NCI-H510A (cell line): ENCODE measurements at regions not wholly inside any gene's neighbourhood (a gene's known extent, or its start where the extent isn't known, plus 50 kb on each side); places are given as distances from the start of the nearest gene placed in this dataset.
"Not testable (repeated sequence)": the region's sequence is repeated elsewhere in the genome, so short reads cannot be mapped to it uniquely, and the experiment has no call there.

Experiments used
- DNase-seq: peaks from one replicate; lab custom pipeline; 2025; lab: John Stamatoyannopoulos, UW

GRCh38 chr9:27673641-27674040 is 100.4 kb upstream of the C9orf72 start:
- no peak for DNase-seq

GRCh38 chr9:27675354-27675753 is 102.1 kb upstream of the C9orf72 start:
- no peak for DNase-seq

GRCh38 chr9:27676827-27677226 is 103.5 kb upstream of the C9orf72 start:
- no peak for DNase-seq

GRCh38 chr9:27679338-27679737 is 106.1 kb upstream of the C9orf72 start:
- no peak for DNase-seq

GRCh38 chr9:27683181-27683580 is 109.9 kb upstream of the C9orf72 start:
- DNase-seq, result no peak

- DNase-seq, result no peak
These were observed 115.7 kb upstream of the C9orf72 start for GRCh38 chr9:27688954-27689353.

GRCh38 chr9:27690816-27691215 is 117.5 kb upstream of the C9orf72 start:
- not testable (repeated sequence) for DNase-seq

- no peak for DNase-seq
These were observed 126.3 kb upstream of the C9orf72 start for GRCh38 chr9:27699621-27700020.

GRCh38 chr9:27701016-27701415 is 127.7 kb upstream of the C9orf72 start:
- no peak for DNase-seq

GRCh38 chr9:27701587-27701986 is 128.3 kb upstream of the C9orf72 start:
- no peak for DNase-seq

GRCh38 chr9:27703216-27703980 is 130.1 kb upstream of the C9orf72 start:
- DNase-seq, result no peak

GRCh38 chr9:27711241-27711640 is 138.0 kb upstream of the C9orf72 start:
- no peak for DNase-seq

- DNase-seq, result no peak
These were observed 139.5 kb upstream of the C9orf72 start for GRCh38 chr9:27712806-27713205.

GRCh38 chr9:27714388-27714787 is 141.1 kb upstream of the C9orf72 start:
- DNase-seq, result no peak

- DNase-seq, result no peak
These were observed 142.4 kb upstream of the C9orf72 start for GRCh38 chr9:27715651-27716050.

GRCh38 chr9:27717991-27718390 is 144.7 kb upstream of the C9orf72 start:
- DNase-seq, result no peak

GRCh38 chr9:27719711-27720110 is 146.4 kb upstream of the C9orf72 start:
- DNase-seq, result no peak

- DNase-seq, result no peak
These were observed 149.6 kb upstream of the C9orf72 start for GRCh38 chr9:27722866-27723265.

GRCh38 chr9:27726244-27727081 is 153.2 kb upstream of the C9orf72 start:
- DNase-seq, result no peak

GRCh38 chr9:27732494-27732893 is 159.2 kb upstream of the C9orf72 start:
- no peak for DNase-seq

GRCh38 chr9:27743490-27743889 is 170.2 kb upstream of the C9orf72 start:
- DNase-seq, result no peak

- DNase-seq, result no peak
These were observed 174.2 kb upstream of the C9orf72 start for GRCh38 chr9:27747450-27747849.

GRCh38 chr9:27749838-27750237 is 176.6 kb upstream of the C9orf72 start:
- DNase-seq, result no peak
